ENCODE measurements at regions not wholly inside any gene's neighbourhood (a gene's known extent, or its start where the extent isn't known, plus 50 kb on each side); places are given as distances from the start of the nearest gene placed in this dataset.

DNA sequence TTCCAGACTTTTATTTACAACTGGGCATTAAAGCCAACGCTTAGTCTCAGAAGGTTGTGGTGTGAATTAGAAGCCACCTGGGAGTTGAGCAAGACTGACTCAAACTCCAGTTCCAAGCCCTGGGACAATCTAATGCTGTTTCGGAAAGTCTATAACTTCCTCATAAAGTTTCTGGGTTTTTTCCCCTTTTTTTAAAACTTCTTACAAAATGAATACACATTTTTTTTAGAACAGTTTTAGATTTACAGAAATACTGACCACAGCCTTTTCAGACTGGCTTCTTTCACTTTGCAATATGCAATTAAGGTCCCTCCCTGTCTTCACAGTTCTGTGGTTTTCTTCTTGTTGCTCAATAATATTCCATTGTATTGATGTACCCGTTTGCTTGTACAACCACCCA, 115.9 kb upstream of the TWIST2 start (continued):
- TF ChIP-seq FOXA2 (IDR thresholded peaks at IDR 0.05) = no peak
- no peak for TF ChIP-seq NR2F2 (IDR thresholded peaks at IDR 0.05)
- TF ChIP-seq TAF1 (conservative IDR thresholded peaks at IDR 0.05) = no peak
- TF ChIP-seq, protein P1, sequence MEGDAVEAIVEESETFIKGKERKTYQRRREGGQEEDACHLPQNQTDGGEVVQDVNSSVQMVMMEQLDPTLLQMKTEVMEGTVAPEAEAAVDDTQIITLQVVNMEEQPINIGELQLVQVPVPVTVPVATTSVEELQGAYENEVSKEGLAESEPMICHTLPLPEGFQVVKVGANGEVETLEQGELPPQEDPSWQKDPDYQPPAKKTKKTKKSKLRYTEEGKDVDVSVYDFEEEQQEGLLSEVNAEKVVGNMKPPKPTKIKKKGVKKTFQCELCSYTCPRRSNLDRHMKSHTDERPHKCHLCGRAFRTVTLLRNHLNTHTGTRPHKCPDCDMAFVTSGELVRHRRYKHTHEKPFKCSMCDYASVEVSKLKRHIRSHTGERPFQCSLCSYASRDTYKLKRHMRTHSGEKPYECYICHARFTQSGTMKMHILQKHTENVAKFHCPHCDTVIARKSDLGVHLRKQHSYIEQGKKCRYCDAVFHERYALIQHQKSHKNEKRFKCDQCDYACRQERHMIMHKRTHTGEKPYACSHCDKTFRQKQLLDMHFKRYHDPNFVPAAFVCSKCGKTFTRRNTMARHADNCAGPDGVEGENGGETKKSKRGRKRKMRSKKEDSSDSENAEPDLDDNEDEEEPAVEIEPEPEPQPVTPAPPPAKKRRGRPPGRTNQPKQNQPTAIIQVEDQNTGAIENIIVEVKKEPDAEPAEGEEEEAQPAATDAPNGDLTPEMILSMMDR (IDR thresholded peaks at IDR 0.05; ENCODE audit: low read depth, low read length, missing input control) = no peak
- TF ChIP-seq RAD21 (IDR thresholded peaks at IDR 0.05) = no peak
- no peak for TF ChIP-seq RXRA (IDR thresholded peaks at IDR 0.05)
- TF ChIP-seq SP1 (IDR thresholded peaks at IDR 0.05) = no peak
- TF ChIP-seq HNF4G (IDR thresholded peaks at IDR 0.05) = no peak
- no peak for TF ChIP-seq JUND (IDR thresholded peaks at IDR 0.05)

DNA sequence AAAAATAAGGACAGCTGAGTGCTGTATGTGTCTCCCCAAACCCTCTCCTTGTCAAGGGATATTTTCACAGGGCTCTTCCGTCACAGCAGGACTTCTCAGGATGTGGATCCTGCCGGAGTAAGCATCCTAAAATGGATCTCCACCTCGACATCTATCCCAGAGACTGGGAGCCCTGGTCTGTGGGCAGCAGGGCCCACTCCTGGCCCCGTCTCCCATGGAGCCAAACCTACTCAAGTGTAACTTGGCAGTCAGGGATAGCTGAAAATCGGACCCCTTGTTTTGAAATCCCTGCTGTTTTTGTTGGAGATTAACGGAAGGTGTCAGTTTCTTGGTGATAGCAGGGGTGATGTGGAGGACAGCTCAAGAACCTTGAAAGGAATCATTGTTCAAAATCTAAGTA, 109.0 kb upstream of the TWIST2 start:
- H3K9me3 ChIP-seq (ENCODE audit: control insufficient read depth in 4 of 4, low read length in 3 of 4) = peaks cover 0 to 5% (median 2%) of the 10 kb centered on the region in 4 donors
- peaks cover 0 to 2% (median 0%) of the 10 kb centered on the region in 4 donors for H3K27me3 ChIP-seq (ENCODE audit: control insufficient read depth in 4 of 4, insufficient read depth in 4 of 4, low read length in 3 of 4)
- TF ChIP-seq, protein P2, sequence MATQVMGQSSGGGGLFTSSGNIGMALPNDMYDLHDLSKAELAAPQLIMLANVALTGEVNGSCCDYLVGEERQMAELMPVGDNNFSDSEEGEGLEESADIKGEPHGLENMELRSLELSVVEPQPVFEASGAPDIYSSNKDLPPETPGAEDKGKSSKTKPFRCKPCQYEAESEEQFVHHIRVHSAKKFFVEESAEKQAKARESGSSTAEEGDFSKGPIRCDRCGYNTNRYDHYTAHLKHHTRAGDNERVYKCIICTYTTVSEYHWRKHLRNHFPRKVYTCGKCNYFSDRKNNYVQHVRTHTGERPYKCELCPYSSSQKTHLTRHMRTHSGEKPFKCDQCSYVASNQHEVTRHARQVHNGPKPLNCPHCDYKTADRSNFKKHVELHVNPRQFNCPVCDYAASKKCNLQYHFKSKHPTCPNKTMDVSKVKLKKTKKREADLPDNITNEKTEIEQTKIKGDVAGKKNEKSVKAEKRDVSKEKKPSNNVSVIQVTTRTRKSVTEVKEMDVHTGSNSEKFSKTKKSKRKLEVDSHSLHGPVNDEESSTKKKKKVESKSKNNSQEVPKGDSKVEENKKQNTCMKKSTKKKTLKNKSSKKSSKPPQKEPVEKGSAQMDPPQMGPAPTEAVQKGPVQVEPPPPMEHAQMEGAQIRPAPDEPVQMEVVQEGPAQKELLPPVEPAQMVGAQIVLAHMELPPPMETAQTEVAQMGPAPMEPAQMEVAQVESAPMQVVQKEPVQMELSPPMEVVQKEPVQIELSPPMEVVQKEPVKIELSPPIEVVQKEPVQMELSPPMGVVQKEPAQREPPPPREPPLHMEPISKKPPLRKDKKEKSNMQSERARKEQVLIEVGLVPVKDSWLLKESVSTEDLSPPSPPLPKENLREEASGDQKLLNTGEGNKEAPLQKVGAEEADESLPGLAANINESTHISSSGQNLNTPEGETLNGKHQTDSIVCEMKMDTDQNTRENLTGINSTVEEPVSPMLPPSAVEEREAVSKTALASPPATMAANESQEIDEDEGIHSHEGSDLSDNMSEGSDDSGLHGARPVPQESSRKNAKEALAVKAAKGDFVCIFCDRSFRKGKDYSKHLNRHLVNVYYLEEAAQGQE (IDR thresholded peaks at IDR 0.05) = no peak
- TF ChIP-seq HNF4G (IDR thresholded peaks at IDR 0.05) (no peak), RAD21 (IDR thresholded peaks at IDR 0.05) (no peak), SP1 (IDR thresholded peaks at IDR 0.05) (no peak), NR2F2 (IDR thresholded peaks at IDR 0.05) (no peak), HNF4A (conservative IDR thresholded peaks at IDR 0.05) (no peak), JUND (IDR thresholded peaks at IDR 0.05) (no peak), FOXA1 (IDR thresholded peaks at IDR 0.05) (no peak), GABPA (IDR thresholded peaks at IDR 0.05 in 1 of 2, conservative IDR thresholded peaks at IDR 0.05 in 1 of 2) (no peak)
- TF ChIP-seq, protein P3, sequence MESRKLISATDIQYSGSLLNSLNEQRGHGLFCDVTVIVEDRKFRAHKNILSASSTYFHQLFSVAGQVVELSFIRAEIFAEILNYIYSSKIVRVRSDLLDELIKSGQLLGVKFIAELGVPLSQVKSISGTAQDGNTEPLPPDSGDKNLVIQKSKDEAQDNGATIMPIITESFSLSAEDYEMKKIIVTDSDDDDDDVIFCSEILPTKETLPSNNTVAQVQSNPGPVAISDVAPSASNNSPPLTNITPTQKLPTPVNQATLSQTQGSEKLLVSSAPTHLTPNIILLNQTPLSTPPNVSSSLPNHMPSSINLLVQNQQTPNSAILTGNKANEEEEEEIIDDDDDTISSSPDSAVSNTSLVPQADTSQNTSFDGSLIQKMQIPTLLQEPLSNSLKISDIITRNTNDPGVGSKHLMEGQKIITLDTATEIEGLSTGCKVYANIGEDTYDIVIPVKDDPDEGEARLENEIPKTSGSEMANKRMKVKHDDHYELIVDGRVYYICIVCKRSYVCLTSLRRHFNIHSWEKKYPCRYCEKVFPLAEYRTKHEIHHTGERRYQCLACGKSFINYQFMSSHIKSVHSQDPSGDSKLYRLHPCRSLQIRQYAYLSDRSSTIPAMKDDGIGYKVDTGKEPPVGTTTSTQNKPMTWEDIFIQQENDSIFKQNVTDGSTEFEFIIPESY (IDR thresholded peaks at IDR 0.05) = no peak
- TF ChIP-seq, protein P4, sequence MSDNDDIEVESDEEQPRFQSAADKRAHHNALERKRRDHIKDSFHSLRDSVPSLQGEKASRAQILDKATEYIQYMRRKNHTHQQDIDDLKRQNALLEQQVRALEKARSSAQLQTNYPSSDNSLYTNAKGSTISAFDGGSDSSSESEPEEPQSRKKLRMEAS (IDR thresholded peaks at IDR 0.05) = no peak
- no peak for DNase-seq (ENCODE audit: low spot score)
- no peak overlapping the region for H3K9ac ChIP-seq (ENCODE audit: low read depth in 1 of 2, low read length in 2 of 2)
- no peaks in the 10 kb centered on the region for H3K36me3 ChIP-seq (ENCODE audit: control insufficient read depth in 4 of 4, insufficient read depth in 3 of 4, low read depth in 1 of 4, low read length in 3 of 4)
- H3K4me3 ChIP-seq (ENCODE audit: low read depth in 1 of 3, low read length in 3 of 3) = no peak overlapping the region
- H3K27ac ChIP-seq (ENCODE audit: low read depth in 1 of 2, low read length in 2 of 2) = no peak overlapping the region
- 69% methylated on average over 6 of the region's 6 CpGs for WGBS
- no peaks in the 10 kb centered on the region for H3K4me1 ChIP-seq (ENCODE audit: control insufficient read depth in 4 of 4, insufficient read depth in 4 of 4, low read length in 3 of 4)
